GM23338 (cell line): ENCODE measurements at regions not wholly inside any gene's neighbourhood (a gene's known extent, or its start where the extent isn't known, plus 50 kb on each side); places are given as distances from the start of the nearest gene placed in this dataset.
"Not testable (repeated sequence)": the region's sequence is repeated elsewhere in the genome, so short reads cannot be mapped to it uniquely, and the experiment has no call there.

Experiments
- ATAC-seq: fragments of 200-7000 bp; cut with Tn5 transposase; 3 replicates; pipeline ENCODE4 v1.9.1; 2020
- DNase-seq: peaks from one replicate; pipeline ENCODE4 v3.0.0-alpha.2; 2015; ENCODE audit warnings: low spot score
- H2AFZ ChIP-seq: fragments of 200-600 bp; sonication (generic); 2 replicates; pipeline ENCODE4 v1.8.0; 2016; ENCODE audit warnings: antibody characterized with exemption, mild to moderate bottlenecking, moderate library complexity
- H3F3A ChIP-seq: fragments of 200-600 bp; sonication (generic); replicated peaks from 2 replicates; pipeline ENCODE4 v1.8.0; 2017; ENCODE audit warnings: antibody characterized with exemption, mixed run types, low read depth
- H3K27ac ChIP-seq: fragments of 200-600 bp; sonication (generic); 2 replicates; pipeline ENCODE4 v1.6.1; 2016; ENCODE audit warnings: low read depth
- H3K27me3 ChIP-seq: fragments of 200-600 bp; sonication (generic); 2 replicates; pipeline ENCODE4 v1.8.0; 2016; ENCODE audit warnings: mild to moderate bottlenecking, mixed run types, moderate library complexity; ENCODE audit not compliant: insufficient read depth
- H3K36me3 ChIP-seq: fragments of 200-600 bp; sonication (generic); 2 replicates; pipeline ENCODE4 v1.8.0; 2016; ENCODE audit warnings: mild to moderate bottlenecking; ENCODE audit not compliant: insufficient read depth
- H3K4me1 ChIP-seq: fragments of 200-600 bp; sonication (generic); 2 replicates; pipeline ENCODE4 v1.8.0; 2016; ENCODE audit warnings: mild to moderate bottlenecking, moderate library complexity; ENCODE audit not compliant: insufficient read depth
- H3K4me2 ChIP-seq: fragments of 200-600 bp; sonication (generic); 2 replicates; pipeline ENCODE4 v1.7.1; 2017; ENCODE audit warnings: mixed run types
- H3K4me3 ChIP-seq: fragments of 200-600 bp; sonication (generic); 2 replicates; pipeline ENCODE4 v1.6.1; 2016; ENCODE audit warnings: mixed run types
- H3K79me2 ChIP-seq: fragments of 200-600 bp; sonication (generic); replicated peaks from 2 replicates; pipeline ENCODE4 v1.8.0; 2017; ENCODE audit warnings: mild to moderate bottlenecking; ENCODE audit not compliant: insufficient read depth
- H3K9me2 ChIP-seq: fragments of 200-600 bp; sonication (generic); 2 replicates; pipeline ENCODE4 v1.8.0; 2017; ENCODE audit not compliant: insufficient read depth
- H4K20me1 ChIP-seq: fragments of 200-600 bp; sonication (generic); replicated peaks from 2 replicates; pipeline ENCODE4 v1.8.0; 2017; ENCODE audit warnings: mild to moderate bottlenecking; ENCODE audit not compliant: insufficient read depth
- H3K27ac Mint-ChIP-seq: 2 replicates; pipeline ENCODE4 v1.8.0; 2020; ENCODE audit warnings: inconsistent platforms, mild to moderate bottlenecking, moderate library complexity, mixed read lengths
- H3K27me3 Mint-ChIP-seq: 3 replicates; pipeline ENCODE4 v1.8.0; 2022; ENCODE audit warnings: low read depth, mild to moderate bottlenecking, moderate library complexity, mixed read lengths, inconsistent platforms; ENCODE audit not compliant: insufficient read depth, poor library complexity
- H3K36me3 Mint-ChIP-seq: 3 replicates; pipeline ENCODE4 v1.8.0; 2021; ENCODE audit warnings: low read depth, mild to moderate bottlenecking, inconsistent platforms, moderate library complexity, mixed read lengths
- H3K4me1 Mint-ChIP-seq: 3 replicates; pipeline ENCODE4 v1.8.0; 2020; ENCODE audit warnings: mild to moderate bottlenecking, inconsistent platforms, mixed read lengths
- H3K4me3 Mint-ChIP-seq: 3 replicates; pipeline ENCODE4 v1.8.0; 2021; ENCODE audit warnings: moderate library complexity, mild to moderate bottlenecking, inconsistent platforms, mixed read lengths
- H3K9me3 Mint-ChIP-seq: 3 replicates; pipeline ENCODE4 v1.8.0; 2020; ENCODE audit warnings: moderate library complexity, mild to moderate bottlenecking, inconsistent platforms, mixed read lengths
- CREB1 ChIP-seq: fragments of 250-450 bp; sonication (Bioruptor Pico); IDR thresholded peaks from 2 replicates; pipeline ENCODE4 v1.5.0; 2020; ENCODE audit warnings: low read depth, mild to moderate bottlenecking, moderate library complexity
- EZH2phosphoT487 ChIP-seq: fragments of 200-600 bp; sonication (generic); IDR thresholded peaks from one replicate; pipeline ENCODE4 v1.8.1; 2018; ENCODE audit warnings: antibody characterized with exemption; ENCODE audit not compliant: unreplicated experiment
- STAT1 ChIP-seq: IDR thresholded peaks from one replicate; pipeline ENCODE4 v1.6.1; 2016; ENCODE audit warnings: antibody characterized with exemption; ENCODE audit not compliant: unreplicated experiment
- TF ChIP-seq, protein P1 (sequence below), 2 experiments: fragments of 200-600 bp in 1 of 2; sonication (generic) in 1 of 2; conservative IDR thresholded peaks; 2 replicates each; pipeline versions ENCODE4 v1.5.1 to v1.6.1; 2016 to 2017; ENCODE audit warnings: antibody characterized with exemption in 2 of 2, low read depth in 2 of 2, mild to moderate bottlenecking in 2 of 2, moderate library complexity in 1 of 2
- TF ChIP-seq, protein P2 (sequence below): fragments of 250-450 bp; sonication (Bioruptor Pico); IDR thresholded peaks from 2 replicates; pipeline ENCODE4 v1.5.0; 2020; ENCODE audit warnings: mild to moderate bottlenecking, moderate library complexity

DNA sequence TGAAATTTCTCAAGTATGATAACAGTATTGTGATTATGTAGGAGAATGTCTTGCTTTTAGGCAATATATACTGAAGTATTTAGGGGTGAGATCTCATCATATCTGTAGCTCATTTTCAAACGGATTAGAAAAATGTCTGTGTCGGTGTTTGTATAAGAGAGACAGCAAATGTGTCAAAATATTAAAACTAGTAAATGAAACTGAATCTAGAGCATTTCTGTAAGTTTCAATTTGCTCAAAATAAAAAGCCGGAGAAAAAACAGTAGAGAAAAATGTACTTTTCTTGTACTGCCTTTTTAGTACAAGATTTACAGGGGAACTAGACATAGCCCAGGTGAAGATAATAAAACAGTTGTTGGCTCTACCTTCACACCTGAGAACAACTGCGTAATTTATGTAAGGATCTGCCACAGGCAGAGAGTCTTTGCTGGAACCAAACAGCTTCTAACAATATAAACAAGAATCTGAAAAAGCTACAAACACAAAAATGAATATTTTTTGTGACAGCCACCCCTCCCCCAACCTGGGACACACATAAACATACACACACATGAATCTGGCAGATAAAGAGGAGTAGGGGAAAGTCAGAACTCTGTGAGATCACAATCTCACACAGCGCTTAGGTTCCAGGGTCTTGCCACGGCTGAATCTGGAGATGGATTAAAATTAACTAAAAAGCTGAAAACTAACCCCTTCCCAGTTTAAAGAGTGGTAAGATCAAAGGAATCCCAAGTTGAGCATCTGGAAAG lies 153.3 kb downstream of the AVL9 start:
- Histone ChIP-seq H2AFZ (no peak overlapping the region), H3K36me3 (no peaks in the 10 kb centered on the region), H3F3A (no peaks in the 10 kb centered on the region), H3K79me2 (no peaks in the 10 kb centered on the region), H3K4me1 (no peaks in the 10 kb centered on the region), H4K20me1 (no peaks in the 10 kb centered on the region), H3K4me3 (no peak overlapping the region), H3K27ac (no peak overlapping the region), H3K27me3 (no peaks in the 10 kb centered on the region), H3K9me2 (no peaks in the 10 kb centered on the region), H3K4me2 (no peak overlapping the region)
- Mint-ChIP-seq H3K4me1 (peaks cover 8% of the 10 kb centered on the region), H3K27me3 (no peaks in the 10 kb centered on the region), H3K27ac (peak overlapping the region; percentile 37; the same call in 1 of the 2 replicates), H3K9me3 (no peaks in the 10 kb centered on the region), H3K36me3 (no peaks in the 10 kb centered on the region), H3K4me3 (no peak overlapping the region)
- ATAC-seq (no peak), DNase-seq (no peak)
- TF ChIP-seq EZH2phosphoT487 (no peak), CREB1 (CRISPR knock-in tag) (no peak), STAT1 (no peak)
- TF ChIP-seq, protein P1, sequence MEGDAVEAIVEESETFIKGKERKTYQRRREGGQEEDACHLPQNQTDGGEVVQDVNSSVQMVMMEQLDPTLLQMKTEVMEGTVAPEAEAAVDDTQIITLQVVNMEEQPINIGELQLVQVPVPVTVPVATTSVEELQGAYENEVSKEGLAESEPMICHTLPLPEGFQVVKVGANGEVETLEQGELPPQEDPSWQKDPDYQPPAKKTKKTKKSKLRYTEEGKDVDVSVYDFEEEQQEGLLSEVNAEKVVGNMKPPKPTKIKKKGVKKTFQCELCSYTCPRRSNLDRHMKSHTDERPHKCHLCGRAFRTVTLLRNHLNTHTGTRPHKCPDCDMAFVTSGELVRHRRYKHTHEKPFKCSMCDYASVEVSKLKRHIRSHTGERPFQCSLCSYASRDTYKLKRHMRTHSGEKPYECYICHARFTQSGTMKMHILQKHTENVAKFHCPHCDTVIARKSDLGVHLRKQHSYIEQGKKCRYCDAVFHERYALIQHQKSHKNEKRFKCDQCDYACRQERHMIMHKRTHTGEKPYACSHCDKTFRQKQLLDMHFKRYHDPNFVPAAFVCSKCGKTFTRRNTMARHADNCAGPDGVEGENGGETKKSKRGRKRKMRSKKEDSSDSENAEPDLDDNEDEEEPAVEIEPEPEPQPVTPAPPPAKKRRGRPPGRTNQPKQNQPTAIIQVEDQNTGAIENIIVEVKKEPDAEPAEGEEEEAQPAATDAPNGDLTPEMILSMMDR (conservative IDR thresholded peaks at IDR 0.05; ENCODE audit: low read depth in 2 of 2): no peak
- TF ChIP-seq, protein P2, sequence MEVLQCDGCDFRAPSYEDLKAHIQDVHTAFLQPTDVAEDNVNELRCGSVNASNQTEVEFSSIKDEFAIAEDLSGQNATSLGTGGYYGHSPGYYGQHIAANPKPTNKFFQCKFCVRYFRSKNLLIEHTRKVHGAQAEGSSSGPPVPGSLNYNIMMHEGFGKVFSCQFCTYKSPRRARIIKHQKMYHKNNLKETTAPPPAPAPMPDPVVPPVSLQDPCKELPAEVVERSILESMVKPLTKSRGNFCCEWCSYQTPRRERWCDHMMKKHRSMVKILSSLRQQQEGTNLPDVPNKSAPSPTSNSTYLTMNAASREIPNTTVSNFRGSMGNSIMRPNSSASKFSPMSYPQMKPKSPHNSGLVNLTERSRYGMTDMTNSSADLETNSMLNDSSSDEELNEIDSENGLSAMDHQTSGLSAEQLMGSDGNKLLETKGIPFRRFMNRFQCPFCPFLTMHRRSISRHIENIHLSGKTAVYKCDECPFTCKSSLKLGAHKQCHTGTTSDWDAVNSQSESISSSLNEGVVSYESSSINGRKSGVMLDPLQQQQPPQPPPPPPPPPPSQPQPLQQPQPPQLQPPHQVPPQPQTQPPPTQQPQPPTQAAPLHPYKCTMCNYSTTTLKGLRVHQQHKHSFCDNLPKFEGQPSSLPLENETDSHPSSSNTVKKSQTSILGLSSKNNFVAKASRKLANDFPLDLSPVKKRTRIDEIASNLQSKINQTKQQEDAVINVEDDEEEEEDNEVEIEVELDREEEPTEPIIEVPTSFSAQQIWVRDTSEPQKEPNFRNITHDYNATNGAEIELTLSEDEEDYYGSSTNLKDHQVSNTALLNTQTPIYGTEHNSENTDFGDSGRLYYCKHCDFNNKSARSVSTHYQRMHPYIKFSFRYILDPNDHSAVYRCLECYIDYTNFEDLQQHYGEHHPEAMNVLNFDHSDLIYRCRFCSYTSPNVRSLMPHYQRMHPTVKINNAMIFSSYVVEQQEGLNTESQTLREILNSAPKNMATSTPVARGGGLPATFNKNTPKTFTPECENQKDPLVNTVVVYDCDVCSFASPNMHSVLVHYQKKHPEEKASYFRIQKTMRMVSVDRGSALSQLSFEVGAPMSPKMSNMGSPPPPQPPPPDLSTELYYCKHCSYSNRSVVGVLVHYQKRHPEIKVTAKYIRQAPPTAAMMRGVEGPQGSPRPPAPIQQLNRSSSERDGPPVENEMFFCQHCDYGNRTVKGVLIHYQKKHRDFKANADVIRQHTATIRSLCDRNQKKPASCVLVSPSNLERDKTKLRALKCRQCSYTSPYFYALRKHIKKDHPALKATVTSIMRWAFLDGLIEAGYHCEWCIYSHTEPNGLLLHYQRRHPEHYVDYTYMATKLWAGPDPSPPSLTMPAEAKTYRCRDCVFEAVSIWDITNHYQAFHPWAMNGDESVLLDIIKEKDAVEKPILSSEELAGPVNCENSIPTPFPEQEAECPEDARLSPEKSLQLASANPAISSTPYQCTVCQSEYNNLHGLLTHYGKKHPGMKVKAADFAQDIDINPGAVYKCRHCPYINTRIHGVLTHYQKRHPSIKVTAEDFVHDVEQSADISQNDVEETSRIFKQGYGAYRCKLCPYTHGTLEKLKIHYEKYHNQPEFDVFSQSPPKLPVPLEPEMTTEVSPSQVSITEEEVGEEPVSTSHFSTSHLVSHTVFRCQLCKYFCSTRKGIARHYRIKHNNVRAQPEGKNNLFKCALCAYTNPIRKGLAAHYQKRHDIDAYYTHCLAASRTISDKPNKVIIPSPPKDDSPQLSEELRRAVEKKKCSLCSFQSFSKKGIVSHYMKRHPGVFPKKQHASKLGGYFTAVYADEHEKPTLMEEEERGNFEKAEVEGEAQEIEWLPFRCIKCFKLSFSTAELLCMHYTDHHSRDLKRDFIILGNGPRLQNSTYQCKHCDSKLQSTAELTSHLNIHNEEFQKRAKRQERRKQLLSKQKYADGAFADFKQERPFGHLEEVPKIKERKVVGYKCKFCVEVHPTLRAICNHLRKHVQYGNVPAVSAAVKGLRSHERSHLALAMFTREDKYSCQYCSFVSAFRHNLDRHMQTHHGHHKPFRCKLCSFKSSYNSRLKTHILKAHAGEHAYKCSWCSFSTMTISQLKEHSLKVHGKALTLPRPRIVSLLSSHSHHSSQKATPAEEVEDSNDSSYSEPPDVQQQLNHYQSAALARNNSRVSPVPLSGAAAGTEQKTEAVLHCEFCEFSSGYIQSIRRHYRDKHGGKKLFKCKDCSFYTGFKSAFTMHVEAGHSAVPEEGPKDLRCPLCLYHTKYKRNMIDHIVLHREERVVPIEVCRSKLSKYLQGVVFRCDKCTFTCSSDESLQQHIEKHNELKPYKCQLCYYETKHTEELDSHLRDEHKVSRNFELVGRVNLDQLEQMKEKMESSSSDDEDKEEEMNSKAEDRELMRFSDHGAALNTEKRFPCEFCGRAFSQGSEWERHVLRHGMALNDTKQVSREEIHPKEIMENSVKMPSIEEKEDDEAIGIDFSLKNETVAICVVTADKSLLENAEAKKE (CRISPR knock-in tag): no peak

DNA sequence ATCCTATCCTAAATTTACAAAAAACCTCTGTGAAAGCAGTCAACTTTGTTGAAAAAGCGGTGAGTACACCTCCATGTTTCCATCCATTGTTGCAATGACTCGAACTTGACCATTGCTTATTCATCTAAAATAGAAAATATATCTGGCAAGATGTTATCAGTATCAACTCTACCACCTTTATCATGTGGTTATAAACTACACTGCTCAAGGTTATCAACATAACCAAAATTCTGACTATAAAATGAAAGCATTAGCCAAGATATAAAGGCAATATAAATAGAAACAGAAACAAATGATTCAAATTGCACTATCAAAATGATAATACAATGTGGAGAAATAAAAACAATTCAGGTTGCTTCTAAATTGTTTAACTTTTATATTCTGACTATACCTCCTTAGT lies 150.0 kb downstream of the AVL9 start:
- not testable (repeated sequence) for H3K4me2 ChIP-seq, H2AFZ ChIP-seq, H3K27ac ChIP-seq, H3K4me1 Mint-ChIP-seq, H3K36me3 ChIP-seq, H3K27me3 ChIP-seq, H3K36me3 Mint-ChIP-seq, H3K4me3 Mint-ChIP-seq, ATAC-seq, H3K27me3 Mint-ChIP-seq, H3K4me3 ChIP-seq, H4K20me1 ChIP-seq, DNase-seq, H3K79me2 ChIP-seq, H3K9me3 Mint-ChIP-seq, H3K4me1 ChIP-seq, H3F3A ChIP-seq, H3K9me2 ChIP-seq, H3K27ac Mint-ChIP-seq
